ENCODE measurements at regions not wholly inside any gene's neighbourhood (a gene's known extent, or its start where the extent isn't known, plus 50 kb on each side); places are given as distances from the start of the nearest gene placed in this dataset.

GRCh38 chr12:113766131-113766878, 199.8 kb downstream of the RBM19 start:
- no peak for DNase-seq (ENCODE audit: low read depth)

GRCh38 chr12:113764661-113765060, 201.5 kb downstream of the RBM19 start:
- no peak for DNase-seq (ENCODE audit: low read depth)

GRCh38 chr12:113762882-113763816, 203.0 kb downstream of the RBM19 start:
- no peak for DNase-seq (ENCODE audit: low read depth)

GRCh38 chr12:113762155-113762881, 203.8 kb downstream of the RBM19 start:
- no peak for DNase-seq (ENCODE audit: low read depth)

GRCh38 chr12:113759135-113759534, 207.0 kb downstream of the RBM19 start:
- DNase-seq (ENCODE audit: low read depth), result no peak

GRCh38 chr12:113758165-113758924, 207.8 kb downstream of the RBM19 start:
- no peak for DNase-seq (ENCODE audit: low read depth)

GRCh38 chr12:113757221-113758002, 208.7 kb downstream of the RBM19 start:
- DNase-seq (ENCODE audit: low read depth), result no peak

- no peak for DNase-seq (ENCODE audit: low read depth)
Observed at GRCh38 chr12:113756609-113757008, 209.5 kb downstream of the RBM19 start.

GRCh38 chr12:113755098-113755497, 211.0 kb downstream of the RBM19 start:
- no peak for DNase-seq (ENCODE audit: low read depth)

- DNase-seq (ENCODE audit: low read depth), result no peak
Observed at GRCh38 chr12:113751513-113751912, 214.6 kb downstream of the RBM19 start.

- no peak for DNase-seq (ENCODE audit: low read depth)
Observed at GRCh38 chr12:113749433-113749815, 216.7 kb downstream of the RBM19 start.

- DNase-seq (ENCODE audit: low read depth), result no peak
Observed at GRCh38 chr12:113748707-113749432, 217.3 kb downstream of the RBM19 start.

GRCh38 chr12:113747017-113747416, 219.1 kb downstream of the RBM19 start:
- no peak for DNase-seq (ENCODE audit: low read depth)

GRCh38 chr12:113744802-113745395, 221.2 kb downstream of the RBM19 start:
- DNase-seq (ENCODE audit: low read depth), result no peak

- DNase-seq (ENCODE audit: low read depth), result no peak
Observed at GRCh38 chr12:113742801-113743200, 223.3 kb downstream of the RBM19 start.

GRCh38 chr12:113740699-113741098, 225.4 kb downstream of the RBM19 start:
- no peak for DNase-seq (ENCODE audit: low read depth)

- no peak for DNase-seq (ENCODE audit: low read depth)
Observed at GRCh38 chr12:113735131-113735530, 231.0 kb downstream of the RBM19 start.

- DNase-seq (ENCODE audit: low read depth), result no peak
Observed at GRCh38 chr12:113734503-113734902, 231.6 kb downstream of the RBM19 start.

- no peak for DNase-seq (ENCODE audit: low read depth)
Observed at GRCh38 chr12:113732916-113733315, 233.2 kb downstream of the RBM19 start.

GRCh38 chr12:113727651-113728061, 238.5 kb downstream of the RBM19 start:
- peak; percentile 2 for DNase-seq (ENCODE audit: low read depth)
